T47D (cell line): ENCODE measurements at regions not wholly inside any gene's neighbourhood (a gene's known extent, or its start where the extent isn't known, plus 50 kb on each side); places are given as distances from the start of the nearest gene placed in this dataset.

Experiments used
- DNase-seq, 2 experiments: peaks; one replicate each; pipeline versions ENCODE4 v3.0.0 to v3.0.0-alpha.2; 2011 to 2012; ENCODE audit warnings: low read depth in 1 of 2, low spot score in 1 of 2
- JUND ChIP-seq: IDR thresholded peaks from 2 replicates; pipeline ENCODE4 v1.6.1; 2012; ENCODE audit warnings: low read depth
- in situ Hi-C: cut with HindIII; loops from 2 replicates; pipeline ENCODE4 v1.10.0; 2016; ENCODE audit warnings: low sequenced_read_pairs, low pct_unique_long_range_greater_than_20kb

- in situ Hi-C loops: no loop called here
- TF ChIP-seq JUND: no peak
- DNase-seq: no peak
Measured at GRCh38 chr16:24414534-24414933, 124.8 kb upstream of the RBBP6 start.

DNA sequence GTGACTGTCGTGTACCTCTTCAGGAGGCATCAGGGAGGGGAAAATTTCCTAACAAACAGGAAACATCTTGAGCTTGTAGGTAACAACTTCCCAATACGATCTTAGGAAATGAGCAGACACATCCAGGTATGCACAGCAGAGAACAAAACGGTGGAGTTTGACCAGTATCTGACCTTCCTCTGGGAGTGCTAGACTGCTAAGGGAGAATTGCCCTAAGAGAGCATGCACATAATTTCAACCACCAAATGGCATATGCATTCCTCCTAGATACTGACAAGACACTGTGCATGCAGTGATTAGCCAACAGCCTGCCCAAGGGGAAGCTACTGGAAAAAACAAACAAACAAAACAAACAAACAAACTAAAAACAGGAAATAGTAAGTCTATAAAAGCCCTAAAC, 120.6 kb upstream of the RBBP6 start:
- in situ Hi-C loops: no loop called here
- peak in 1 of 2 experiments; percentile 14 for DNase-seq
- no peak for TF ChIP-seq JUND

- TF ChIP-seq JUND: no peak
- no peak for DNase-seq
Measured at GRCh38 chr16:24423312-24423711, 116.1 kb upstream of the RBBP6 start.

GRCh38 chr16:24424364-24424763, 115.0 kb upstream of the RBBP6 start:
- in situ Hi-C loops: no loop called here
- no peak for DNase-seq
- no peak for TF ChIP-seq JUND

More at GRCh38 chr16:24423312-24423711, 116.1 kb upstream of the RBBP6 start:
- in situ Hi-C loops: no loop called here

- no peak for DNase-seq
- in situ Hi-C loops: no loop called here
Measured at GRCh38 chr16:24427840-24428239, 111.5 kb upstream of the RBBP6 start.

DNA sequence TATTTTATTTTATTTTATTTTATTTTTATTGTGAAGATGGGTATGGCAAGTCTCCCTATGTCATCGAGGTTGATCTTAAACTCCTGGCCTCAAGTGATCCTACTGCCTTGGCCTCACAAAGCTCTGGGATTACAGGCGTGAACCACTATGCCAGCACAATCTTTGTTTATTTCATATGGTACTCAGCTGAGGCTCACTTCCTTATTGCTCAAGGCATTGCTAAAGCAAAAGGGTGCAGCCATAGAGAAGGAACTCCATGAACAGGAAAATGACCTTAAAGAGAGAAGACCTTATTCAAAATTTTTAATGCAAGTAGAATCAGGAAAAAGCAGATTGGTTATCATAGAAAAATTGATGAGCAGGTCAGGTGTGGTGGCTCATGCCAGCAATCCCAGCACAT, 110.6 kb upstream of the RBBP6 start:
- no peak for TF ChIP-seq JUND
- in situ Hi-C loops: no loop called here
- no peak for DNase-seq

More at GRCh38 chr16:24427840-24428239, 111.5 kb upstream of the RBBP6 start:
- TF ChIP-seq JUND: no peak

- in situ Hi-C loops: no loop called here
- TF ChIP-seq JUND: no peak
- DNase-seq: no peak
Measured at GRCh38 chr16:24430954-24431760, 108.2 kb upstream of the RBBP6 start.

DNA sequence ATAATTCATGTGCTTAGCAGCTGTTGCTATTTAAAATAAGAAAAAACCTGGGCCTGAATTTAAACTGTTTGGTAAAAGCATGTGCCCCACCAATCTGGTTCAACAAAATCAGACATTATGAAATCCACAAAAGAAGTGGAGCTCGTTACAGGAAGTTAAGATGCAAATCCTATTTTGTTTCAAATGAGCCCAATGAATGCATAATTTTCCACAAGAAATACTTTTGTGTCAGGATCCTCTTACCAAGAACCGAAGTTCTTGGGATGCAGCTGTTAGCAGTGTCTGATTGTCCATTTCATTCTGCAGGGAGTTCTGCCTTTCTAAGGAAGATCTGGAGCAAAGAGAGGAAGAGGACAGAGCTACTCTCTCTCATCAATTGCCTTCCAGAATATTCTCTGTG, 105.7 kb upstream of the RBBP6 start:
- no peak for TF ChIP-seq JUND
- no peak for DNase-seq
- in situ Hi-C loops: no loop called here

- in situ Hi-C loops: no loop called here
- DNase-seq: no peak
- no peak for TF ChIP-seq JUND
Measured at GRCh38 chr16:24440306-24440705, 99.1 kb upstream of the RBBP6 start.

DNA sequence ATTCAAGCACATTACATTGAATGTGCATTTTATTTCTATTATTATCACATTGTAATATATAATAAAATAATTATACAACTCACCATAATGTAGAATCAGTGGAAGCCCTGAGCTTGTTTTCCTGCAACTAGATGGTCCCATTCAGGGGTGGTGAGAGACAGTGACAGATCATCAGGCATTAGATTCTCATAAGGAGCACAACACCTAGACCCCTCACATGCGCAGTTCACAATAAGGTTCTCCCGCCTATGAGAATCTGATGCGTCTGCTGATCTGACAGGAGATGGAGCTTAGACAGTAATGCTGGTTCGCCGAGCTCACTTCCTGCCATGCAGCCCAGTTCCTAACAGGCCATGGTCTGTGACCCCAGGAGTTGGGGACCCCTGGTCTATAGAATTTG, 96.7 kb upstream of the RBBP6 start:
- in situ Hi-C loops: no loop called here
- no peak for DNase-seq
- no peak for TF ChIP-seq JUND

DNA sequence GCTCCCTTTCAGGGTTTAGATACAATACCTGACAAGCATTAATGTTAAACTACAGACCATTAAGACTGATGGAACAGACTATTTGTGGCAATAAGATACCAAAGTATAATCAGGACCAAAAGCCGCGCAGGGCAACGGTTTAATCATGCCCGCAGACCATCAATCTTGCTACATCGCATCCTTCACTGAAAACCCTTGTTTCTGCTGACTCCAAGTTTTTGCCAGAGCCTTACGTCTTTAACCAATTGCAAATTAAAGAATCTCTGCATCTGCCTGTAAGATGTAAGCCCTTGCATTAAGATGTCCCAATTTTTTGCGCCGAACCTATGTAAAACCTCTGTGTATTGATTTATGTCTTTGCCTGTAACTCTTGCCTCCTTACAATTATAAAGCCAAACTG, 94.2 kb upstream of the RBBP6 start:
- TF ChIP-seq JUND: no peak
- DNase-seq: no peak
- in situ Hi-C loops: no loop called here

- in situ Hi-C loops: no loop called here
- TF ChIP-seq JUND: no peak
Measured at GRCh38 chr16:24446189-24446588, 93.2 kb upstream of the RBBP6 start.

DNA sequence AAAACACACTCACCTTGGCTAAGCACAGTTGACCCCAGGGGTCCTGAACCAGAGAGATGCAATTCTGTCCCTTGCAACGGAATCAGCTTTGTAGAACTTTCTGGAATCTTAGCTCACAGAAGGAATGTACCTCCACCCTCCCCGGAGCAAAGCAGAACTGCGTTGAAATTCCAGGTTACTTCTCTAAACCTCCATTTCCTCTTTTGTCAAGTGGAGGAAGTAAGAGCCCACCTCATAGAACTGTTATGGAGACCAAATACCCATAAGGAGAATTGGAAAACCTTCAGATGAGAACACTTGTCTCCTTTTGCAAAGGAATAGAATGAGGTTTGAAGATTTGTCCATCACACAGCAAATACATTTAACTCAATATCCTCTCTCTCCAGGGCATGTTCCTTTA, 86.6 kb upstream of the RBBP6 start:
- in situ Hi-C loops: no loop called here
- DNase-seq: no peak
- TF ChIP-seq JUND: no peak

More at GRCh38 chr16:24446189-24446588, 93.2 kb upstream of the RBBP6 start:
- DNase-seq: no peak
